ENCODE measurements at regions not wholly inside any gene's neighbourhood (a gene's known extent, or its start where the extent isn't known, plus 50 kb on each side); places are given as distances from the start of the nearest gene placed in this dataset.

DNA sequence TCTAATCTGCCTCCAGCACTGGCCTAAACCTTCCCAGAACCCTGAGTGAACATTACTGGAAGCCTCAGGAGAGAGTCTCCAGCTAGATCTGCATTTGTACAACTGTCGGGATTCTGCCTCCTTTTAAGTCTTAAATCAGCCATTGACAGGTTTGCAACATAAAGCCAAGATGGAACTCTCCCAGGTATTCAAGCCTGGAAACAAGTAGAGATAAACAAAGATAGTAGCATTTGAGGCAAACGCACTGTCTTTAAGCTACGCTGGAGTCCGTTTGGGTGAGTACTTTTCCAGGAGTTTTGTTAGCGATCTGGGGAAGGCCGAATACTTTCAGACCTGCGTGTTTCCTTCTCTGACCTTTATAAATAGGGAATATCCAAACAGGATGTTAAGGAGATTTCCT lies 317.2 kb upstream of the FZD8 start:
- TF ChIP-seq CTCF (IDR thresholded peaks at IDR 0.05) (no peak), POLR2AphosphoS5 (IDR thresholded peaks at IDR 0.05) (no peak), POLR2A (IDR thresholded peaks at IDR 0.05) (no peak)
